Kasumi-1 (cell line): ENCODE measurements at regions not wholly inside any gene's neighbourhood (a gene's known extent, or its start where the extent isn't known, plus 50 kb on each side); places are given as distances from the start of the nearest gene placed in this dataset.

Experiments used
- DNase-seq, 2 experiments: peaks; one replicate each; lab custom pipeline; 2025; lab: John Stamatoyannopoulos, UW

- no peak for DNase-seq
These were observed 63.3 kb upstream of the TAF1L start for GRCh38 chr9:32698706-32699277.

- no peak for DNase-seq
These were observed 66.0 kb upstream of the TAF1L start for GRCh38 chr9:32701321-32702022.

- peak; percentile 39 for DNase-seq
These were observed 68.2 kb upstream of the TAF1L start for GRCh38 chr9:32703635-32704034.

- DNase-seq: no peak
These were observed 68.9 kb upstream of the TAF1L start for GRCh38 chr9:32704343-32704742.

GRCh38 chr9:32705059-32705458 is 69.6 kb upstream of the TAF1L start:
- no peak for DNase-seq

- no peak for DNase-seq
These were observed 70.7 kb upstream of the TAF1L start for GRCh38 chr9:32706004-32706724.

- DNase-seq: no peak
These were observed 71.2 kb upstream of the TAF1L start for GRCh38 chr9:32706725-32707100.

- no peak for DNase-seq
These were observed 71.9 kb upstream of the TAF1L start for GRCh38 chr9:32707326-32707725.

GRCh38 chr9:32708480-32709150 is 73.1 kb upstream of the TAF1L start:
- DNase-seq: no peak

GRCh38 chr9:32709871-32710270 is 73.5 kb upstream of the TMEM215 start:
- DNase-seq: no peak

- no peak for DNase-seq
These were observed 66.9 kb upstream of the TMEM215 start for GRCh38 chr9:32716425-32716824.

GRCh38 chr9:32716955-32717543 is 66.3 kb upstream of the TMEM215 start:
- no peak for DNase-seq

- no peak for DNase-seq
These were observed 60.6 kb upstream of the TMEM215 start for GRCh38 chr9:32722704-32723103.

GRCh38 chr9:32723789-32724325 is 59.5 kb upstream of the TMEM215 start:
- no peak for DNase-seq

GRCh38 chr9:32725066-32725860 is 58.1 kb upstream of the TMEM215 start:
- no peak for DNase-seq

- DNase-seq: peak; percentile 9 to 15
These were observed 55.2 kb upstream of the TMEM215 start for GRCh38 chr9:32728181-32728580.
